ENCODE measurements at regions not wholly inside any gene's neighbourhood (a gene's known extent, or its start where the extent isn't known, plus 50 kb on each side); places are given as distances from the start of the nearest gene placed in this dataset.

- no peak for TF ChIP-seq CHD2 (IDR thresholded peaks at IDR 0.05; ENCODE audit: low read length)
- TF ChIP-seq FOSL1 (IDR thresholded peaks at IDR 0.05; ENCODE audit: insufficient read depth, low read depth, low read length): no peak
- TF ChIP-seq NRF1 (IDR thresholded peaks at IDR 0.05; ENCODE audit: low read depth, low read length): no peak
- TF ChIP-seq RAD21 (IDR thresholded peaks at IDR 0.05 in 1 of 2, conservative IDR thresholded peaks at IDR 0.05 in 1 of 2; ENCODE audit: low read depth in 2 of 2, low read length in 2 of 2): no peak
Measured at GRCh38 chr20:11452326-11452725, 465.4 kb upstream of the BTBD3 start (continued).

Measured in H1 (cell line).